CD14-positive monocyte (primary cell): ENCODE measurements at regions not wholly inside any gene's neighbourhood (a gene's known extent, or its start where the extent isn't known, plus 50 kb on each side); places are given as distances from the start of the nearest gene placed in this dataset.

ENCODE experiments used
- DNase-seq, 3 donors: peaks; one replicate each; pipeline ENCODE4 v3.0.0-alpha.2; 2011 to 2022
- H2AFZ ChIP-seq: 2 replicates; pipeline ENCODE4 v1.6.0; 2012; ENCODE audit warnings: mild to moderate bottlenecking, low read depth, low read length, inconsistent platforms; ENCODE audit not compliant: insufficient read depth, poor library complexity, severe bottlenecking
- H3K27ac ChIP-seq, 2 donors: 1 replicate in 1 of 2; 2 replicates in 1 of 2; pipeline ENCODE4 v1.5.1; 2012 to 2013; ENCODE audit warnings: low read length in 2 of 2, control low read depth in 1 of 2, inconsistent platforms in 1 of 2, low read depth in 1 of 2, mild to moderate bottlenecking in 1 of 2
- H3K27me3 ChIP-seq, 2 donors: one replicate each; pipeline versions ENCODE4 v1.6.0 to v1.6.1; 2011 to 2013; ENCODE audit warnings: low read length in 2 of 2; ENCODE audit not compliant: control insufficient read depth in 2 of 2, insufficient read depth in 2 of 2
- H3K36me3 ChIP-seq, 2 donors: replicated peaks in 1 of 2; 1 replicate in 1 of 2; 2 replicates in 1 of 2; pipeline versions ENCODE4 v1.5.1 to v1.6.1; 2012 to 2013; ENCODE audit warnings: low read length in 2 of 2, control low read depth in 1 of 2, inconsistent platforms in 1 of 2, mild to moderate bottlenecking in 1 of 2; ENCODE audit not compliant: insufficient read depth in 2 of 2, control insufficient read depth in 1 of 2
- H3K4me1 ChIP-seq, 2 donors: 1 replicate in 1 of 2; 2 replicates in 1 of 2; pipeline versions ENCODE4 v1.5.1 to v1.6.1; 2012 to 2013; ENCODE audit warnings: low read length in 2 of 2, control low read depth in 1 of 2, inconsistent platforms in 1 of 2, mild to moderate bottlenecking in 1 of 2, moderate library complexity in 1 of 2; ENCODE audit not compliant: insufficient read depth in 2 of 2, control insufficient read depth in 1 of 2
- H3K4me2 ChIP-seq: replicated peaks from 2 replicates; pipeline ENCODE3; 2012; ENCODE audit warnings: low read length, moderate library complexity, mild to moderate bottlenecking; ENCODE audit not compliant: poor library complexity, severe bottlenecking; ENCODE audit errors: extremely low read depth
- H3K4me3 ChIP-seq, 3 experiments: fragments of 200-600 bp in 1 of 3; sonication (generic) in 1 of 3; replicated peaks in 1 of 3; 1 replicate in 2 of 3; 2 replicates in 1 of 3; pipeline ENCODE4 v1.5.1; 2011 to 2013; ENCODE audit warnings: low read length in 3 of 3, mild to moderate bottlenecking in 3 of 3, control low read depth in 2 of 3, low read depth in 2 of 3, inconsistent platforms in 1 of 3, moderate library complexity in 1 of 3
- H3K79me2 ChIP-seq: 2 replicates; pipeline ENCODE4 v1.6.0; 2012; ENCODE audit warnings: mild to moderate bottlenecking, control low read depth, inconsistent platforms, low read length, moderate library complexity; ENCODE audit not compliant: insufficient read depth
- H3K9ac ChIP-seq: 2 replicates; pipeline ENCODE4 v1.6.0; 2017; ENCODE audit warnings: low read length, mild to moderate bottlenecking; ENCODE audit not compliant: insufficient read depth, poor library complexity, severe bottlenecking
- H3K9me3 ChIP-seq, 2 donors: replicated peaks in 1 of 2; 1 replicate in 1 of 2; 2 replicates in 1 of 2; pipeline versions ENCODE4 v1.5.1 to v1.6.1; 2012 to 2013; ENCODE audit warnings: low read length in 2 of 2, control low read depth in 1 of 2; ENCODE audit not compliant: control insufficient read depth in 1 of 2, insufficient read depth in 1 of 2
- H4K20me1 ChIP-seq: 2 replicates; pipeline ENCODE4 v1.6.0; 2012; ENCODE audit warnings: mild to moderate bottlenecking, low read length, control low read depth, moderate library complexity; ENCODE audit not compliant: insufficient read depth
- H3K27ac Mint-ChIP-seq, 7 donors: one replicate each; pipeline ENCODE4 v1.8.0; 2020; ENCODE audit warnings: mild to moderate bottlenecking in 7 of 7, mixed read lengths in 7 of 7, moderate library complexity in 6 of 7, inconsistent platforms in 2 of 7
- H3K27me3 Mint-ChIP-seq, 3 donors: one replicate each; pipeline ENCODE4 v1.8.0; 2021 to 2022; ENCODE audit warnings: low read depth in 3 of 3, mild to moderate bottlenecking in 3 of 3, mixed read lengths in 3 of 3, moderate library complexity in 3 of 3, inconsistent platforms in 1 of 3
- H3K36me3 Mint-ChIP-seq, 2 donors: one replicate each; pipeline ENCODE4 v1.8.0; 2020; ENCODE audit warnings: mixed read lengths in 2 of 2, inconsistent platforms in 1 of 2, mild to moderate bottlenecking in 1 of 2
- H3K4me1 Mint-ChIP-seq: one replicate; pipeline ENCODE4 v1.8.0; 2020; ENCODE audit warnings: mild to moderate bottlenecking, mixed read lengths
- H3K4me3 Mint-ChIP-seq, 2 donors: one replicate each; pipeline ENCODE4 v1.8.0; 2020; ENCODE audit warnings: mild to moderate bottlenecking in 2 of 2, mixed read lengths in 2 of 2, moderate library complexity in 1 of 2
- H3K9me3 Mint-ChIP-seq, 7 donors: one replicate each; pipeline ENCODE4 v1.8.0; 2020 to 2022; ENCODE audit warnings: mixed read lengths in 7 of 7, mild to moderate bottlenecking in 6 of 7, moderate library complexity in 6 of 7, inconsistent platforms in 2 of 7
- CTCF ChIP-seq: fragments of 200-600 bp; IDR thresholded peaks from one replicate; pipeline ENCODE4 v1.8.0; 2022; ENCODE audit warnings: antibody characterized with exemption, mild to moderate bottlenecking
- WGBS: methylation state at CpG from one replicate; pipeline ENCODE4 v1.1.5; 2013; ENCODE audit warnings: missing lambda C conversion rate; ENCODE audit not compliant: insufficient coverage; 5-methylcytosine and 5-hydroxymethylcytosine counted together
- intact Hi-C, 2 donors: fragments of 100-400 bp; cut with micrococcal nuclease; formaldehyde crosslinking; loops; one replicate each; pipeline versions ENCODE4 v1.15.0 to v1.15.1; 2023

GRCh38 chr15:61517776-61518175, 288.7 kb upstream of the RORA start:
- Histone ChIP-seq H3K9me3 (no peaks in the 10 kb centered on the region), H3K4me3 (no peak overlapping the region), H3K9ac (no peak overlapping the region), H3K4me1 (no peaks in the 10 kb centered on the region), H3K4me2 (no peak overlapping the region), H2AFZ (no peak overlapping the region), H3K27ac (no peak overlapping the region), H3K79me2 (no peaks in the 10 kb centered on the region), H3K27me3 (no peaks in the 10 kb centered on the region), H3K36me3 (no peaks in the 10 kb centered on the region), H4K20me1 (no peaks in the 10 kb centered on the region)
- no peak for DNase-seq
- TF ChIP-seq CTCF = no peak
- WGBS = no CpG with 5 or more reads among the region's 3 CpGs
- Mint-ChIP-seq H3K36me3 (no peaks in the 10 kb centered on the region), H3K27me3 (no peaks in the 10 kb centered on the region), H3K9me3 (peaks cover 0 to 4% (median 2%) of the 10 kb centered on the region in 7 donors), H3K4me1 (no peaks in the 10 kb centered on the region), H3K27ac (no peak overlapping the region), H3K4me3 (no peak overlapping the region)
- intact Hi-C loops = no loop called here

GRCh38 chr15:61517335-61517734, 288.2 kb upstream of the RORA start:
- Mint-ChIP-seq H3K36me3 (no peaks in the 10 kb centered on the region), H3K4me3 (no peak overlapping the region), H3K9me3 (peaks cover 0 to 5% (median 2%) of the 10 kb centered on the region in 7 donors), H3K27ac (no peak overlapping the region), H3K4me1 (no peaks in the 10 kb centered on the region), H3K27me3 (no peaks in the 10 kb centered on the region)
- TF ChIP-seq CTCF = no peak
- Histone ChIP-seq H3K4me1 (no peaks in the 10 kb centered on the region), H3K9ac (no peak overlapping the region), H3K4me3 (no peak overlapping the region), H3K36me3 (no peaks in the 10 kb centered on the region), H3K4me2 (no peak overlapping the region), H3K79me2 (no peaks in the 10 kb centered on the region), H3K27me3 (no peaks in the 10 kb centered on the region), H2AFZ (no peak overlapping the region), H3K27ac (no peak overlapping the region), H4K20me1 (no peaks in the 10 kb centered on the region), H3K9me3 (no peaks in the 10 kb centered on the region)
- intact Hi-C loops = no loop called here
- no peak for DNase-seq
